SU-DHL-6 (cell line): ENCODE measurements at regions not wholly inside any gene's neighbourhood (a gene's known extent, or its start where the extent isn't known, plus 50 kb on each side); places are given as distances from the start of the nearest gene placed in this dataset.

Source experiments
- CTCF ChIP-seq: fragments of 200-600 bp; sonication (generic); IDR thresholded peaks from one replicate; pipeline ENCODE4 v1.5.1; 2017; ENCODE audit warnings: antibody characterized with exemption, mild to moderate bottlenecking, low read length, moderate library complexity; ENCODE audit not compliant: insufficient read depth, poor library complexity, severe bottlenecking
- EZH2phosphoT487 ChIP-seq: fragments of 200-600 bp; sonication (generic), shearing (Covaris generic); conservative IDR thresholded peaks from 2 replicates; pipeline ENCODE4 v1.6.1; 2018; ENCODE audit warnings: mild to moderate bottlenecking, antibody characterized with exemption, low read length, moderate library complexity, mixed read lengths

- no peak for TF ChIP-seq CTCF
- no peak for TF ChIP-seq EZH2phosphoT487
These were observed 925.5 kb upstream of the SLC35B3 start for GRCh38 chr6:9360881-9361280.
